Activated CD4-positive, alpha-beta T cell treated with anti-CD3 and anti-CD28 coated beads, Interleukin-2, Interleukin-6, amounts not matched to agents 100 ng/mL and 50 ng/mL, durations not matched to agents 16 hours and 8 hours (primary cell): ENCODE measurements at regions not wholly inside any gene's neighbourhood (a gene's known extent, or its start where the extent isn't known, plus 50 kb on each side); places are given as distances from the start of the nearest gene placed in this dataset.

Experiments used
- DNase-seq: peaks from one replicate; pipeline ENCODE4 v3.0.0-alpha.2; 2020

- no peak for DNase-seq
These were observed 187.0 kb downstream of the AASDH start for GRCh38 chr4:56200275-56200674.

GRCh38 chr4:56198265-56198664, 189.0 kb downstream of the AASDH start:
- no peak for DNase-seq

- no peak for DNase-seq
These were observed 189.9 kb downstream of the AASDH start for GRCh38 chr4:56197387-56197786.

GRCh38 chr4:56195025-56195424, 192.3 kb downstream of the AASDH start:
- DNase-seq = no peak

- DNase-seq = no peak
These were observed 195.8 kb downstream of the AASDH start for GRCh38 chr4:56191534-56191933.

- DNase-seq = no peak
These were observed 199.6 kb downstream of the AASDH start for GRCh38 chr4:56187688-56188087.

- DNase-seq = no peak
These were observed 200.3 kb downstream of the AASDH start for GRCh38 chr4:56186808-56187523.

- DNase-seq = no peak
These were observed 201.4 kb downstream of the AASDH start for GRCh38 chr4:56185901-56186300.

GRCh38 chr4:56184214-56184613, 203.1 kb downstream of the AASDH start:
- no peak for DNase-seq

GRCh38 chr4:56183344-56183959, 203.8 kb downstream of the AASDH start:
- DNase-seq = no peak

GRCh38 chr4:56182356-56182755, 204.9 kb downstream of the AASDH start:
- DNase-seq = no peak

- no peak for DNase-seq
These were observed 205.9 kb downstream of the AASDH start for GRCh38 chr4:56181140-56181953.

- no peak for DNase-seq
These were observed 218.2 kb downstream of the AASDH start for GRCh38 chr4:56169061-56169460.

GRCh38 chr4:56164907-56165306, 216.2 kb downstream of the CEP135 start:
- DNase-seq = no peak

GRCh38 chr4:56160636-56161035, 211.9 kb downstream of the CEP135 start:
- no peak for DNase-seq

GRCh38 chr4:56158483-56158882, 209.7 kb downstream of the CEP135 start:
- no peak for DNase-seq

- no peak for DNase-seq
These were observed 207.4 kb downstream of the CEP135 start for GRCh38 chr4:56156141-56156540.

- no peak for DNase-seq
These were observed 206.7 kb downstream of the CEP135 start for GRCh38 chr4:56155432-56155831.

- no peak for DNase-seq
These were observed 200.8 kb downstream of the CEP135 start for GRCh38 chr4:56149591-56149990.

GRCh38 chr4:56148428-56148827, 199.7 kb downstream of the CEP135 start:
- DNase-seq = no peak

GRCh38 chr4:56147371-56147770, 198.6 kb downstream of the CEP135 start:
- no peak for DNase-seq

GRCh38 chr4:56146956-56147355, 198.2 kb downstream of the CEP135 start:
- no peak for DNase-seq

GRCh38 chr4:56142088-56142487, 193.3 kb downstream of the CEP135 start:
- no peak for DNase-seq

GRCh38 chr4:56139241-56139827, 190.6 kb downstream of the CEP135 start:
- no peak for DNase-seq
